ENCODE measurements at regions not wholly inside any gene's neighbourhood (a gene's known extent, or its start where the extent isn't known, plus 50 kb on each side); places are given as distances from the start of the nearest gene placed in this dataset.
"Not testable (repeated sequence)": the region's sequence is repeated elsewhere in the genome, so short reads cannot be mapped to it uniquely, and the experiment has no call there.

DNA sequence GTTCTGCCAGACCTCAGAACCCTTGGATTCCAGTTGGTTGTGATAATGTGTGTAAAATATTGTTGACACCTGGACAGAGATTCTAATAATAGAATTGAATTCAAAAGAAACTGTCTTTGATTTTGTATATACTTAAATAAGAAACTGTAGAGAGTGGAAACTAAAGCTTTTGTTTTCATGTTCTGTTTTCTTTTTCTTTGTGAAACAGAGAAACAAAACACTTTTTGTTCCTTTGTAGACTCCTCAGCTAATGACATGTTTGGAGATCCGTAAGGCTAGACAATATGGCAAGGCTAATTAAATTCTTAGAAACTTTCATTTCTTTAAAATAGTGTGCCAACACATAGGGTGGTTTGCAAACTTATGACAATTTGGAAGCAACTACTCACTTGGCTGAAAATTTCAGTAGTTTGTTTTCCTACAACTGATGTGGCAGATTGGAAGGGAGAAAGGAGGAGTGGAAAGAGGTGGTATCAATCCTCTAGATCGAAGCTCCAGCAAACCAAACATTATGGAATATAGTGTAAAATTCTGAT lies 90.9 kb upstream of the FAT1 start:
- DNase-seq: no peak

DNA sequence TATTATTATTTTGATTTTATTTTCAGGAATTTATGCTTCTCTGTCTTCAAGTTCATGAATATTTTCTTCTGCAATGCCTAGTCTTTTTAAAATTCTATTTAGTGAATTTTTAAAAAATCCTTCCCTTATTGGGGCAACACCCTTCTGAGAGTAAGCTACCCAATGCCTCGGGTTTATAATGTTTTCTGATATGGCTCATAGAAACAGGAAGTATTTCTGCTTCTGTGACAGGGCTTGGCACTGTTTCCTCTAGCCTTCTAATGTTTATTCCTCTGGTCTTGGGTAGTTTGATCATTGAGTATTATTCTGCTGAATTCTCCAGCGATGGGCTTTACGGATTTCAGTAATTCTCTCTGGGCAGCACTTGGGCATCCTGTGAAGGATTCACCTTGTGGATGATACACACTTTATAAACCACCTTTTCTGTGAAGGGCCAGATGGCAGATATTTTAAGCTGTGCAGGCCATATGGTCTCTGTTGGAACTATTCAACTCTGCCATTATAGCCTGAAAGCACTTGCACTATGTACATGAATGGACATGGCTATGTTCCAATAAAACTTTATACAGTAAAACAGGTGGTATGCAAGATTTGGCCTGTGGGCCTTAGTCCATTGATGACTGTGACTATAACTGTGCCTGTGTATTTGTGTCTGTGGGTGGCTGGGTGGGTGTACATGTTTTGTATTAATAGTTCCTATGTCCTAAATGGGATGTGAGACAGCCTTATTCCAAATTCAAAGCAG lies 95.9 kb upstream of the FAT1 start:
- no peak for DNase-seq

DNA sequence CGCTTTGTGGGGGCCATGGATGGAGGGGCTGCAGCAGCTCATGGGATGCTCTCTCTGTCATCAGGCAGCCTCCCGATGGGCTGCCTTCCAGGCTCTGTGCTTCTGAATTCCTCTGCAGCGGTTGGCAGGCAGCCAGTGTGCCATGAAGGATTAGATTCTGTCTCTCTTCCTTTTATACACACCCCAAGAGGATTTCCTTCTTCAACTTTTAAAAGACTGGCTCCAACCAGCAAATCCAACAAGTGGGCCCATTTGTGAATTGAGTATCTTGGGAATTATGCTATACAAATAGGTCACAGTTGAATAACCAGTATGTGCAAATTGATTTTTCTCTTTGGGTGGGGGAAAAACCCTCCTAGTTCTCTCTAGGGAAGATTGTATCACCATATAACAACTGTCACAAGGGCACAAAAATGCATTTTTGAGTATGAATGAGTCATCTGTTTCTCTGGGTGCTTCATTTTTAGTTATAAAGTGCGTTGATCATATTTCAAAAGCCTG lies 96.8 kb upstream of the FAT1 start:
- no peak for DNase-seq

DNA sequence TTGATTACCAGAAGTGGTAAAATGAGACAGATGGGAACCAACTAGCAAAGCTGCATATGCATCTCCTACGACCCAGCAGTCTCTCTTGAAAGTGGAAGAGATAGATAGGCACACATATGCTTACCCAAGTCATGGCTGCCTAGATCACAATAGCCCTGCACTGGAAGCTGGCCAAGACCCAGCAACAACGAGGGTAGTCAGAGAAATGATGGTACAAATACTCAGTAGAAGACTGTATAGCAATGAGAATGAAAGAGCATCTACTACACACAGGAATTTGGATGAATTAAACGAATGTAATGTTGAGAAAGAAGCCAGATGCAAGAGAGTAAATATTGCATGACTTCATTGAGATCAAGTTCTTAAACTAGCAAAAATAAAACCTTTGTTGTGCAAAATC lies 100.3 kb upstream of the FAT1 start:
- DNase-seq: no peak

DNA sequence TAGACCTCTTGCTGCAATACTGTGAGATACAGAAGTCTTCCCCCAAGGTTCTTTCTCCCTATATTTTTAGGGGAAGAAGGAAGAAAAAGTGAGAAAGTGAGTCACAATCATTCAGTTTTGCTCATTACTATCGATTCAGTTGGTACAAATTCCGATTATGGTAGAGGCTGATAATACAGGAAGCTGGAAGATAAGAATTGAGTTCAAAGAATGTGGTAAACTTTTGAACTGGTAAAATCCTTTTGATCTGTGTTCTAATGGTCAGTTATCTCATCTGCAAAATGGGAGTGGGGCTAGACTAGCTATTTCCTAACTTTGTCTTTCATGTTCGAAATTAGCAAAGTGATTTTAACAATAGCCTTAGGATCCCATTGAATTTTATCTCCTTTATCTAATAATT lies 101.4 kb upstream of the FAT1 start:
- DNase-seq: no peak

DNA sequence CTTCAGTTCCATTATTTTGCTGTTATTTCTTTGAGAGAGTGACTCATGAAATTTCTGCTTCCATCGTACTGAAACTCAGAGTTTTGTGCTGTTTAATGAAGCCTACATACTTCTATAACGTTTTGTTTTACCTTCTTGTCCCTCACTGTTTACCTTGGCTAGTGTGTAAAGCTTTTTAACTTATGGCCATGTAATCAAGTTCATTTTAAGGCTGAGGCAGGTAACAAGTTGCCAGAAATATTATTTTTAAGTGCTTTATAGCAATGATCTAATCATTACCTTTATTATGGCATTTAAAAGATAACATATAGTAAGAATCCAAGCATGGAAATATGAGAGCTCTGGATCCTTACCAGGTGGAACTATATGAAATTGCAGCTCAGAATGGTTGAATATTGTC lies 102.3 kb upstream of the FAT1 start:
- DNase-seq: no peak

DNA sequence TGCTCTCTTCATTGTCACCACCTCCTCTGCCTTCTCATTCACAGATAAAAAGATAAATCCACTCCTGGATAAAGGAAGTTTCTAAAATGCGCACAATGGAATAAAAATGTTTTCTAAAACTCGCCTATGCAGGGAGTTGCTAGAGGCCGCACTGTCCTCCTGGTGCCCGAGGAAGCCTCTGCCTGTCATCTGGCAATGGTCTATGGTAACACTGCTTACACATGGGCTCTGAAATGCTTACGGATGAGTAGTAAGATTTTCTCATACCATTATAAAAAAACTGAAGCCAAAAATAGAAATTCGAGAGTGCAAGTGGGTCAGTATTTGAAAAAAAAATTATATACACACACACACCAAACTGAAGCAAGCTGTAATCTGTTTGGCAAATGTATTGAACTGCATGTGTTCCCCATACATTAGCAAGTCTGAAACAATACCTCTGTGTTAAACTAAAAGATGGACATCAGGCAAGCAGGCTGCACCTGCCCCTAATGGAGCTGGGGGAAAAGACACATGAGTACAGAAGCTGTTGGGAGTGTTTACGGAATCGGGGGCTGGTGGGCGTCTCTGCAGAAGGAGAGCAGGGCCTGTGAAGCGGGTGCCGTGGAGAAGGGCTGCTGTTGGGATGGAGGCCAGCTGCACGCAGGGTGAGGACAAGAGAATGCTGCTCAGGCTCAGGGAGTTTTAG lies 103.3 kb upstream of the FAT1 start:
- no peak for DNase-seq

DNA sequence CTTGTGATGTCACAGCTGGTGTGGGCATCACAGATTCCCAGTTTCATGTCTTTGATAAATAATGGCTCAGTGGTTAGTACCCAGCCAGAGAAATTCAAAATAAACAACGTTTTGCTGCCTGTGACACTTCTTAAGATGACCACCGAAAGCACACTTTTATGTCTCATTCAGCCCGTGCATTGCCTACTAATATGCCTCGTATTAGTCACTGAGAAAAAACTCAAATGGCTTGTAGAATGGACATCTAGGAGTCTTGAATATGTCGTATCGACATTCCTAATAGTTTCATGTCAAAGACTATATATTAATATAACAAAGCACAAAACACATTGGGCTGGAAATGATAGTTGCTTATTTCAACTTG lies 103.9 kb upstream of the FAT1 start:
- no peak for DNase-seq

DNA sequence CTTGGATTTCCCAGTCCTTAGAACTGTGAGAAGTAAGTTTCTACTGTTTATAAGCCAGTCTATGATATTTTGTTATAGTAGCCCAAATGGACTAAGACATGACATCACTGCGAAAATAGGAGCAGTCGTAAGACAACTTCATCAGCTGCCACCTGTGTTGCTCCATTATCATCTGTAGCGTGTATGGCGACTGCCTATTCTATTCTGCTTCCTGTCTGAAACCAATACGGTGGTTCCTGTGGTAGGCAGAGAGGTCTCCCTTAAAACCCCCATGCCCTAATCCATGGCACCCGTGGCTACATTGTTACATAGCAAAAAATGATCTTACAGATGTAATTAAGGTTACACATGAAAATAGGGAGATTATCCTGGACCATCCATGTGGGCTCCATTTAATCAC lies 105.4 kb upstream of the FAT1 start:
- DNase-seq: no peak

DNA sequence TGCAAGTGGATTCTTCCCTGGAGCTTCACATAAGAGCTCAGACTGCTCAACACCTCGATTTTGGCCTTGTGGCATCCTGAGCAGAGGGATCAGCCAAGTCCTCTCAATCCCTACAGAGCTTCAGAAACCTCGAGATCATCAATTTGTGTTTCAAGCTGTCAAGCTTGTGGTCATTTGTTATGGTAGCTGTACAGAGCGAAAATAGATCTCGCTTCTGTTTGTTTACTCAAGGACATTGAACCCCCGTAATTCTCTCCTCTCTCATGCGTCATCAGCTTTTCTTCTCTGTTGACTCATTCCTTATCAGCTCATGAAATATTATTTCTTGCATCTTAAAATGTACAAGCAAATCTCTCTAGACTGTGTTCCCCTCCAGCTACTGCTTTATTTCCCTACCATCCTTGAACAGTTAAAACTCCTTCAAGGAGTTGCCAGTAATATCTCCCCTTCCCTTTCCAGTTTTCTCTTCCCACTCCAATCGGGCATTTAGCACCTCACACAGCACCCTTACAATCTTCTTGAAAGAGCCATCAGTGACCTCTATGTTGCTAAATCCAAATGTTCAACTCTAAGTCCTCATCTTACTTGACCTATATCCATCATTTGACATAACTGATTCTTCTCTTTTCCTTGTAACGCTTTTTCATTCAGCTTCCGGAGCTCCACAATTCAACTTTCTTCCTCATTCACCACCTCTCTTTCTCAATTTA lies 106.2 kb upstream of the FAT1 start:
- DNase-seq: no peak

DNA sequence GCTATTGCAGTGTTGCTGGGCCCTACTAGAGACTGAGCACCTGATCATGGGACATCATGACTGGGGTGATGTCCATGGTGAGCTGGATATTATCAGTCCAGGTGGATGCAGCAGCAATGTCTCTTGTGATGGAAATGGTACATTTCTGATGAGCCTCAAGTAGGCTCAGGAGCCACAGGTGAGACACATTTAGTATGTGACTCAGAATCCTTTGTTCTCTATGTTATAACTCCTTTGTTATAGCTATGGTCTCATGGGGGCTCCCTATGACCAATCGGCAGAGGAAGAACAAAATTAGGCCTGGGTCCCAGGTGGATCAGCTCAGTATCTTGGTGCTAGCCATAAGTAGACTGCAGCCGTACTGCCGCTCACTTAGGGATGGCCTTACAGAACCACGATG lies 107.9 kb upstream of the FAT1 start:
- no peak for DNase-seq

DNA sequence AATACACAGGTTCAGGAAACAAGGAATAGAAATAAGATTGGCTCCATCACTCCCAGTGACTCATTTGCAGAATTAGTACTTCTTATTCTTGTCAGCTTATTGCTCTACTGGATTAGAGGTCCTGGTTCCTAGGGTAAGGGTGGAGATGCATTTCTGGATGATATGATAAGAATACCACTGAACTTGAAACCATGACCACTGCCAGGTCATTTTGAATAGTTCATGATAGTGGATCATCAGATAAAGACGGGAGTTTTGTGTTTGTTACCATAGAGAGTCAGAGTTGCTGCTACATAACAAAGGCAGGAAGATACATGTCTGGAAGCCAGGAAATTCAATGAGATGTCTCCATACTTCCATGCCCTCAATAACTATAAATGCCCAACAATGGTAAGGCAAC lies 109.2 kb upstream of the FAT1 start:
- no peak for DNase-seq

DNA sequence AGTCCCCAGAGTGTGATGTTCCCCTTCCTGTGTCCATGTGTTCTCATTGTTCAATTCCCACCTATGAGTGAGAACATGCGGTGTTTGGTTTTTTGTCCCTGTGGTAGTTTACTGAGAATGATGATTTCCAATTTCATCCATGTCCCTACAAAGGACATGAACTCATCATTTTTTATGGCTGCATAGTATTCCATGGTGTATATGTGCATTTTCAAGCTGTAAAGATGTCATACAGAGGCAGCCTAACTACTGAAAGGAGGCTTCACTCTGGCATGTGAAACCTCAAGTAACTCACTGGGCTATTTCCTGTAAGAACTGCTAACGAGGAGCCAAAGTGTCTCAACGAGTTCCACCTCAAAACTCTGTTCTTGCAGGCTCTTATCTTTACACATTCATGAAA lies 113.8 kb upstream of the FAT1 start:
- not testable (repeated sequence) for DNase-seq

DNA sequence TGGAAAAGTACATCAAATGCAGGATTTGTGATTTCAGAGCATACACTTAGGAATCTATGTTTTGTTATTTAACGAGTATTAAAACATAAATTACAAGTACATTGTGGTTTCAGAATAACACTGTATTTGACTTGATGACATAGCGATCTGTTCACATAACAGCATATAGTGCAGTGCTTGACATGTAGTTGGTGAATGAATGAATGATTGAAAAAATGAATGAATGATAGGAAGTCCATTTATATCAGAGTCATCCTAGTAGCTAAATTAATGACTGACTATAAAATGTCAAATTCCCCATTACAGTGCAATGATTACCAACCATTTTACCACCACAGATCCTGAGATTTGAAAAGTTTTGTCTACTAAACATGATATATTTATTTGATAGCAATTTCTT lies 114.6 kb upstream of the FAT1 start:
- no peak for DNase-seq

DNA sequence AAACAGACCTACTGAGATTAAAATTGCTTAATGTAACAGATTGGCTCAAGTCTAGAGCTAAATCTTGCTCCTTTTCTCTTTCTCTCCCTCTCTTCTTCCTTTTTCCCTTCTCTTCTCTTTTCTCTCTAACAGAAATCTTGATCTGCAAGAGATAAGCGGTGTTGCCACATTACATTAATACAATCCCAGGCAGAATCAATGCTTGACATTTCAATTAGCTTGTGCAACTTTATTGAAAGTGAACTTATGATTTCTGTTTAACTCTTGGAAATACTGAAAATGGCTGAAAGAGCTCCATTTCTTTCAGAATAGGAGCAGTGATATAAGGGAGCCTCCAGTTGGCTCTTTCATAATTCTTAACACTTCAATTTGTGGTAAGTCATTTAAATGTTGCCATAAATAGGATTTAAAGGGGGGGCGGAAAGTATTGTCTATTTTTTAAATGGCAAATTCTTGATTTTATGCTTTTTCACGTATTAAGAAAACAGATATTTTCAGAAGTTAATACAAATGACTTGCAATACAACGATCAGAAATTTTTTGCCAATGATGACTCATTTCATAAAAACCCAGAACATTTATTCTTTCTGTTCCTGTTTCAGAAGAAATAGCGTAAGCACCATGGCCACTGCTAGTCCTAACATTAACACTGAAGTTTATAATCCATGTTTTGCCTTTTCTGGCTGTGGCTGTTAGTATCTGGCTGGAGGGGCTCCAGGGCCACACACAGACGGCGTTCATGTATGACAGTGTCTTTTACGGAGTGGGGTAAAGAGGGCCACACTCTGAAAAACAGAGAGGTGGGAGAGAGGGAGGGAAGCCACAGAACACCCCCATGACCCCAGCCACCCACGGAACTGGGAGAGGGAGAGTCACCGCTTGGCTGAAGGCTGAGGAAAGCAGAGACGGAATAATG lies 115.7 kb upstream of the FAT1 start:
- no peak for DNase-seq

DNA sequence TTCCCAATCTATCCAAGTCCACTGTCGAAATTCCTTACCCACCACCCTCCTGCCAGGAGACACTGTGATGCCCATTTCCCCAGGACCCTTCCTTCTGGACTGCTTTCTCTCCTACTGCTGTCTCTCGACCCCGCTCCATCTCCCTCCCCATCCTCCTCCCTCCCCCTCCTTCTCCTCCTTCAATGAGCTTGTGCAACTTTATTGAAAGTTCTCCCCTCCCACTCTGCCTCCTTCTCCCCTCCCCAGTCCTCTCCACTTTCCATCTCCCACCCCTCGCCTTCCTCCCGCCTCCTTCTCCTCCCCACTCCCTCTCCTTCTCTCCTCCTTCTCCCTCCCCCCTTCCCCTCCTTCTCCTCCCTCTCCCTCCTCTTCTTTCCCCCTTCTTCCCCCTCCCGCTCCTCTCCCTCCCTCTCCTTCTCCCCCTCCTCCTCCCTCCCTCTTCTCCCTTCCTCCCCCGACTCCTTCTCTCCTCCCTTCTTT lies 116.6 kb upstream of the FAT1 start:
- no peak for DNase-seq

DNA sequence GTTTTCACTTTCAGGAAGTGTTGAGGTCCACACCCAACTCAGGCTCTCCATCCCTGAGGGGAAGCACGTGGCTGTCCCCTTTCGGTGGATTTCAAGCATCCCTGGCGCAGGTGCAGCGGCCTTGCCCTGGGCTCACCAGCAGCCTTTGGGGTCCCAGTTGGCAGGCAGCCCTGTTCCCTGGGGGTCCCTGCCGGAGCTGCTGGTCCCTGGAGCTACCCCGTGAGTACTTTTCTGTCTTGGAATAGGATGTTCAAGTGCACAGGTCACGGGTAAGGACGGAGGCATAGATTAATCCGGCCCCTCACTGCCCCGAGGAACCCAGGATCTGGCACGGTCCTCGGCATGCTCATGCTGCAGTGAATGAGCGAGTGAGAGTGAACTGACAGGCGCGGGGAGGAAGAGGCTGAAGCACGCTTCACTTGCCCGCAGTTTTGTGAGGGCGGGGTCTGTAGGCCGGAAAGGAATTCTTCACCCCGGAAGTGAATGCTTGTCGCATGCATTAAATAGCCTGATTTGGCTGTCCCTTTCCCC lies 117.2 kb upstream of the FAT1 start:
- no peak for DNase-seq

DNA sequence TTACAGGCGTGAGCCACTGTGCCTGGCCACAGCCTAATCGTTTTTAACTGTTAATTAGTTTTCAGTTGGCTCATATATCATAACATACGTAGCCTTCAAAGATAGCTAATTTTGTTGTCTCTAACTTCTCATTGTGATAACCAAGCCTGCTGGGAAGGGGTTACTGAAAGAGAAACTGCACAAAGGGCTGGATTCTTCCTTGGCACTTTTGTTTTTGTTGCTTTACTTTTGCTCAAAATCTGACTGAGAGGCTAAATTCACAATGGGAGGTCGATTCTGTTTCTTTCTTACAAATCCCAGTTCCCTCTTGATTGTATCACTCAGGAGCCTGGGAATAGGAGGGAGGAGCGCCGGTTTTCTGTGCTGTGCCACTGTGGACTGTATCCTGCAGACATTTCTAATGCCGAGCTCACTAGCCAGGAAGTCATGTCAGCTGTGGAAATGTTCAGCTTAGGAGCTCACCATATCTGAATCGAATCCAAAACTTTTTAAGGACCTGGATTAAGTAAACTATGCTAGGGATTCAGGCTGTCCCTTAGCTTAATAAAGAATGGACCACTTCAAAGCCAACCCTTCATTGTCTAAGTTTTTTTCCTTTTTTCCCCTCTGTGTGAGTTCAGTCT lies 120.5 kb upstream of the FAT1 start:
- no peak for DNase-seq

DNA sequence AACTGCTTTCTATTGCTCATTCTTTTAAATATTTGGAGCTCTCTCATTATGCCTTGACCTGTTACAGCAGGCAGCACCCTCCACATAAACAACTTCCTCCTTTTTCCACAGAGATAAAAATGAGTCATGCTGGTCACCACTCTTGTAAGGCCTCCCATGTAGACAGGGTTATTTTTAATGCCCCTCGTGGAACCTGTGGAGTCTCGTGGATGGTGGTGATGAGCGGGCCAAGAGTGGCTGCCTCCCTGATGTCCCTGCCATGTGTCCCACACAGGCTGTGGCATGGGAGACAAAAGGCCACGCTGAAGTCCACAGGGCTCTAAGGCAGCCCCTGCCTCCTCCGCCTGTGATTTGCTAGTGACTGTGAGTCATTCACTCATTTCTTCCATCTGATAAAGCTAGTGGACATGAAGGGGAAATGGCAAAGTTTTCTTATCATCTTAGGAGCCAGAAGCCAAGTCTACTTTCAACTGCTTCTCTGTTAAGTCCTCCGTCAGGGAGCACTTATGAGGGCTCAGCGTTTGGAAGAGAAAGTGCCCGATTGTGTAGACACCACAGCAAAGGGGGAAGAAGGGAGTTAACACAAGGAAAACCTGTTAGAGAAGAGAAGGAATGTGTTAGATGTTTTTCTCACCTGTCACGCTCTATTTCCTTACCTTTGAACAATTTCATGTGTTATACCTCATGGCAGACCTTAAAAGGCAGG lies 121.6 kb upstream of the FAT1 start:
- no peak for DNase-seq

DNA sequence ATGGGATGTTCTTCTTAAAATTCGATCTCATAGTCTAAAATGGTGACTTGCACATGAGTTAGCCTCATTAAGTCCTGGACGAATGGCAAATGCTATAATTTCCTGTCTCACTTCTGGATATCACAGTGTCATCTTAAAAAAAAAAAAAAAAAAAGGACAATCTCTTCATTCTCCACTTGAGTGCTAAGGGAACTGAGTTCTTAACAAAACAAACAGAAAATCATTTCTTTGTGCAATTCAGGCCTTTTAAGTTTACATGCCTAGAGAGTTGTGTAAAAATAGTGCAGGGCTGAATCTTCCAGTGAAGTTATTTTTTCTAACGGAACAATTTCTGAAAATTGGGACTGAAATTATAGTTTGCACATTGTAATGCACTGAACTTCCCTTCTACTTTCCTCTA lies 122.8 kb upstream of the FAT1 start:
- no peak for DNase-seq

All from NCI-H774 (cell line).